Effector memory CD8-positive, alpha-beta T cell (primary cell): ENCODE measurements at regions not wholly inside any gene's neighbourhood (a gene's known extent, or its start where the extent isn't known, plus 50 kb on each side); places are given as distances from the start of the nearest gene placed in this dataset.

Experiments used
- ATAC-seq: fragments of 150-1000 bp; cut with Tn5 transposase; replicated peaks from 2 replicates; pipeline ENCODE4 v1.10.0; 2021; ENCODE audit warnings: mild to moderate bottlenecking, moderate library complexity
- DNase-seq, 3 experiments: peaks; one replicate each; pipeline ENCODE4 v3.0.0; 2021
- H3K27ac Mint-ChIP-seq, 2 donors: one replicate each; pipeline ENCODE4 v1.8.0; 2022; ENCODE audit warnings: mild to moderate bottlenecking in 2 of 2, mixed read lengths in 2 of 2, moderate library complexity in 2 of 2
- H3K27me3 Mint-ChIP-seq, 2 donors: one replicate each; pipeline ENCODE4 v1.8.0; 2022; ENCODE audit warnings: mixed read lengths in 2 of 2
- H3K36me3 Mint-ChIP-seq: one replicate; pipeline ENCODE4 v1.8.0; 2022; ENCODE audit warnings: mild to moderate bottlenecking, moderate library complexity, mixed read lengths; ENCODE audit not compliant: insufficient read depth
- H3K4me1 Mint-ChIP-seq, 2 donors: one replicate each; pipeline ENCODE4 v1.8.0; 2022; ENCODE audit warnings: low read depth in 2 of 2, mixed read lengths in 2 of 2
- H3K4me3 Mint-ChIP-seq, 2 donors: one replicate each; pipeline ENCODE4 v1.8.0; 2022; ENCODE audit warnings: mild to moderate bottlenecking in 2 of 2, mixed read lengths in 2 of 2, moderate library complexity in 2 of 2
- H3K9me3 Mint-ChIP-seq, 2 donors: one replicate each; pipeline ENCODE4 v1.8.0; 2022; ENCODE audit warnings: mixed read lengths in 2 of 2

DNA sequence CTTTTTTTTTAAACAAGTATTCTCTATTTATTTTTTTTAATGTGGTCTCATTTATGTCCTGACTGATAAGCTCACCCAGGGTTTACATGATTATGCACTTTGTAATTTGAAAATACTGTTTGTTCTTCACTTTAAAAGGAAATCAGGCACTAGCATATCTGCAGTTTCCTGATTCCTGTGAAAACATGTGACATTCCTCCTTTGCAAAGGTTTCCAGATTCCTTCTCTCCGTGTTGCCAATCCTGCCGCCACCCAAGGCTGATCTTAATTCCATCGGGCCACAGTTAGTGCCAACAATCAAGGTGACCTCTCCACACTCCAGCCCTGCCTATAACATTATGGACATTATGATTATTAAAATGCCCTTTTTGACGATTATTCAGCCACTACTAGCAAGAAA, 225.4 kb downstream of the PCDH7 start:
- Mint-ChIP-seq H3K27me3 (no peaks in the 10 kb centered on the region), H3K4me1 (no peaks in the 10 kb centered on the region), H3K36me3 (no peaks in the 10 kb centered on the region), H3K4me3 (no peak overlapping the region), H3K27ac (no peak overlapping the region), H3K9me3 (peaks cover 9 to 25% of the 10 kb centered on the region in 2 donors)
- ATAC-seq (no peak), DNase-seq (no peak)

DNA sequence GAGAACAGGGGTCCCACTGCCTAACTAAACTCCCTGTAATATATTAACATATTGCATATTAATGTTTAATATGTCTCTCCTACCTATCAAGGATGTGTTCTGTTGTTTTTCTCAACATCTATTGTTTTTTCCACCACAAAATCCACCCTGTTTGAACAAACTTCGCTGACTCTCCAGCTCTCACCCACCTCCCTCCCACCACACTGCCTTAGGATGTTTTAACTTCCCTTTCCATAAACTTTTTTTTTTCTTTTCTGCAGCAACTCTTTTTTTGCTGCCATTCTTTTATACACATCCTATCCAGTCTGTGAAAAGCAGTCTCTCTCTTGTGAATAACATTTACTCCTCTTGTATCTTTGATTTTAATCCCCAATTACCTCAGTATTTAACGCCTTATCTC, 226.1 kb downstream of the PCDH7 start:
- Mint-ChIP-seq H3K4me1 (no peaks in the 10 kb centered on the region), H3K27me3 (no peaks in the 10 kb centered on the region), H3K36me3 (no peaks in the 10 kb centered on the region), H3K9me3 (peaks cover 9 to 25% of the 10 kb centered on the region in 2 donors), H3K4me3 (no peak overlapping the region), H3K27ac (no peak overlapping the region)
- no peak for ATAC-seq
- DNase-seq: no peak

DNA sequence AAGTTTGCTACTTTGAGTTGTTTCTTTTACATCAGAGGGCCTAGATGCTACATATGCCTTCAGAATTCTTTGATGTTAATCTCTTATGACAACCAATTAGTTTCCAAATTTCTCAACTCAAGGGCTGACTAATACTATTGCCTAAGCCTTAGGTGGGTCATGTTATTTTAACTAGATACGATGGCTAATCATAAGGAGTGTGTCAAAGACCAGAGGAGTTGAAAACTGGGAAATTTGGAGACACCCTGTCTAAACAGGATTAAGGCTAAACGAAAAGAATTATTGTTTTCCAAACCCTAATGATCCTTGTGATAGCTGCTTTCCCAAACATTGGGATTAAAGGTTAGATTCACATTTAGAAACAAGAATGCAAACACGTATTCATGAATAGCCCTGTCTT, 228.5 kb downstream of the PCDH7 start:
- no peaks in the 10 kb centered on the region for H3K36me3 Mint-ChIP-seq
- no peak for DNase-seq
- H3K4me1 Mint-ChIP-seq: no peaks in the 10 kb centered on the region

DNA sequence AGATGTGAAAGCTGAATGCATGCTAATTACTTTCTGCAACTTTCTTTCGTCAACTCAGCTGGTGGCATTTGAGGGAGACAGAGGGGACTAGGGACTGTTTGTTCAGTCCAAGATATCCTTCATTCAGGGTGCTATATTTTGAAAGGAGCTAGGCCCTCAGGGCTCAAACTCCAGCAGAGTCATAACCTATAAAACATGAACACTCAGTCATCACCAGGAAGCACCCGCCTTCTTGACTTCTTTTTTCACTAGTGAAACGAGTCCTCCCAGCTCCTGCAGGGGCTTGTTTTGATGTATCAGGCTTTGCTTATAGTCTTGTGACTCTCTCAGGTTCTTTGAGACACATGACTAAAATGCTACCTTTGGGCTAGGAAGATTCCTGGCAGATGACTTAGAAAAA, 230.6 kb downstream of the PCDH7 start:
- Mint-ChIP-seq H3K27ac (no peak overlapping the region), H3K9me3 (peaks cover 7 to 14% of the 10 kb centered on the region in 2 donors), H3K27me3 (no peaks in the 10 kb centered on the region), H3K4me1 (no peaks in the 10 kb centered on the region), H3K36me3 (no peaks in the 10 kb centered on the region), H3K4me3 (no peak overlapping the region)
- DNase-seq (no peak), ATAC-seq (no peak)

More for the DNA sequence above, 228.5 kb downstream of the PCDH7 start:
- no peaks in the 10 kb centered on the region for H3K27me3 Mint-ChIP-seq
- H3K4me3 Mint-ChIP-seq: no peak overlapping the region
- H3K9me3 Mint-ChIP-seq: peaks cover 9 to 19% of the 10 kb centered on the region in 2 donors
- no peak for ATAC-seq
- H3K27ac Mint-ChIP-seq: no peak overlapping the region

DNA sequence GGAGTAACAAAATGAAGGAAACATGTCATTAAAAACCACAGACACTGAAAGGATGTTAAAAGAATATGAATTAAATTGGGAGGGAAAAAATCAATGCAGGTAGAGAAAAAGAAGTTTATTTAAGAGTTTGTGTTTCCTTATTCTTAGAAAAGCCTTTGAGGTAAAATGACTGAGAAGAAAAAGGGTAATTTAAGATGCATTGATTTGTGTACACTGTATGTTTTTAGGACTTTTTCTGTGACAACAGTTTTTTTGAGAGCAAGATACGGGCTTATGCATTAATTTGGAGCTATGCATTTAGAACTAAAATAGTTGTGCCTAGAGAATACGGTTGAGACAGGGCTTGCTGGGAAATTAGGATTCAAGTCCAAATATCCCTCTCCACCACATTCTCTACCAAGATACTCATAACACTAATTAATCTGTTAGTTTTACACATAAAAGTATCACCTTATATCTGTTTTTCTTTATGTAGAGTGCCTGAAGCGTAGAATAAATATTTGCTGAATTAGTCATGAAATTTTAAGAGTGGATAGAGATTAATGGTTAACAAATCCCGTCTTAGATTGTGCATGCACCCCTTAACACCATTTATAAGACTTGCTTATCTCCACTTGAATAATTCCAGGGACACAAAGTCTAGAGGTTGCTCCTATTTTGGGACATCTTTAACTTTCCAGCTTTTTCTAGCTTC, 232.5 kb downstream of the PCDH7 start:
- H3K27me3 Mint-ChIP-seq: no peaks in the 10 kb centered on the region
- no peak for DNase-seq
- no peaks in the 10 kb centered on the region for H3K36me3 Mint-ChIP-seq

DNA sequence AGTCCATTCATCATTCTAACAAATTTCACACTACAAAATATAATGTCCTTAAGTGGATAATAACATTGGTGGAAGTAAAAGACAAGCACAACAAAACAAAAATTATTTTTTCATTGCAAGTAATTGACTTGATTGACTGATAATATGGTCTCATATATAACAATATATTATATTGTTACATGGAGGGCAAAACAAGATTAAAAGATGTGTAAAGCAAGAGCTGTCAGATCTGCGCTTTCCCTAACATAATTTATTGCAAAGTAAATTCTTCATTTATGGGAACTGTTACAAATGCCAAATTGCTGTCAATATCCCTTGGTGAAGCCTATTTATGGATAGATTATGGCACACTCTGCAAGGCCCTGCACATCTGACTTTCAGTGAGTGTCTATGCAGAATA, 233.6 kb downstream of the PCDH7 start:
- Mint-ChIP-seq H3K4me3 (no peak overlapping the region), H3K4me1 (no peaks in the 10 kb centered on the region), H3K27me3 (no peaks in the 10 kb centered on the region), H3K9me3 (peaks cover 0 to 3% of the 10 kb centered on the region in 2 donors), H3K36me3 (no peaks in the 10 kb centered on the region), H3K27ac (no peak overlapping the region)
- ATAC-seq (no peak), DNase-seq (no peak)

More for the DNA sequence above, 232.5 kb downstream of the PCDH7 start:
- H3K4me1 Mint-ChIP-seq: no peaks in the 10 kb centered on the region
- H3K4me3 Mint-ChIP-seq: no peak overlapping the region
- ATAC-seq: no peak
- H3K9me3 Mint-ChIP-seq: peaks cover 3 to 4% of the 10 kb centered on the region in 2 donors
- H3K27ac Mint-ChIP-seq: no peak overlapping the region

DNA sequence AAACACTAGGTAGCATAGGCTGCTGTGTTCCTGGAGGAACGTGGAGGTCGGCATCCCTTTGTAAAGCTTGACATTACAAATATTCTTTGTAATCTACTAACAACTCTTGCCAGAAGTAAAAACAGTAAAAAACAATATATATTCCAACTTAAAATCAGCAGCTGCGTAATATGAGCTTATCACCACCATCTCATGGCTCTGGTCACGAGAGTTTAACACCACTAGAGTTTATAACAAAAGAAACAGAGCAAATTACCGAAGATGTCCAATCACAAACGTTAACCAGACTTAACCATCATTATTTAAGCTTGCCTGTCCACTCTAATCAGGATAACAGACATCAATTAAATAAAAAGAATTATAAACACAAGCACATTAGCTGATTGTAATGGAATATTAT, 236.7 kb downstream of the PCDH7 start:
- Mint-ChIP-seq H3K36me3 (no peaks in the 10 kb centered on the region), H3K27ac (no peak overlapping the region), H3K27me3 (no peaks in the 10 kb centered on the region), H3K4me1 (no peaks in the 10 kb centered on the region), H3K4me3 (no peak overlapping the region), H3K9me3 (peaks cover 0 to 11% of the 10 kb centered on the region in 2 donors)
- DNase-seq (no peak), ATAC-seq (no peak)

DNA sequence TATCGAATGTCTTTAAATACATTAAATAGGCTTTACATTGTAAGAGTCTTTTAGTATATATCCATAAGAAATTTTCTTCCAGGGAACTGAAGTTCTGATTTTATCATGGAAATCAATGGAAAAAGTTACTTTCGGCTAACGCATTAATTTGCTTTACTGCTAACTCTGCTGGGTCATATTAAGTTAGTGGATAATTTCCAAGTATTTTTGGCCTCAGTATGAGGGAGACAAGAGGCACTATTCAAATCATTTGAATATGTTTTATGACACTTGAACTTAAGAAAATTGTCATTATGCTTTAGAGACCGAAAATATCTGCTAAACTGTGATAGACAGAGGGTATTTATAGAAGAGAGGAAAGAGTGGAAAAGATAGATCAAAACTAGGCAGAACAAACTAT, 237.5 kb downstream of the PCDH7 start:
- ATAC-seq (no peak), DNase-seq (no peak)
- H3K27me3 Mint-ChIP-seq: no peaks in the 10 kb centered on the region
- H3K9me3 Mint-ChIP-seq: peaks cover 3 to 11% of the 10 kb centered on the region in 2 donors
- H3K4me1 Mint-ChIP-seq: no peaks in the 10 kb centered on the region
- no peak overlapping the region for H3K27ac Mint-ChIP-seq
- H3K36me3 Mint-ChIP-seq: no peaks in the 10 kb centered on the region
- no peak overlapping the region for H3K4me3 Mint-ChIP-seq

DNA sequence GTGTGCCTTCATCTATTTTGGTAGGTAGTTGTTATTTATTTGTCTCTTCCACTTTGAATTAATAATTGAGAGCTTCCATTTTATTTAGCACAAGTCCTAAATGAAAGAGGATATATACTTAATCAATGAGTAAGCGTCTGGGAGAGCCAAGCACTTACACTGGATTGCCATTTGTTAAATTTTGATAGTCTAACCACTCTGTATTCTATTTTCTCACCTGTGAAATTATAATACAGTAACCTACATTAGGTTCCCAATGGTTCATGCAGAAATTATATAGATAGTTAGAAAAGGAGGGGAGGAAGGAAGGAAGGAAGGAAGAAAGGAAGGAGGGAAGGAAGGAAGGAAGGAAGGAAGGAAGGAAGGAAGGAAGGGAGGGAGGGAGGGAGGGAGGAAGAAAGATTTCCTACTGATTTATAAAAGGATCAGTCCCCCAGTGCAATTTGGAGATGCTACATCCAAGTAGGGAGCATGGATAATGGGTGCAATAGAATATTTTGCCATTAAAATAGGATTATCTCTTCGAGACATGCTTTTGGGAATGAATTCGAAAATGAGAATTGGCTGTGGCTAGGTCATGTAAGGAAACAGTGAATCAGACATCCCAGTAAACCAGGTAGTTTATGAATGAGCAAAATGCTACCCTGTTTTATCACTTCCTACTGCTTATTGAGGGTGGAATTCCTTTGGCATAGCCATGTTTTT, 239.8 kb downstream of the PCDH7 start:
- ATAC-seq (no peak), DNase-seq (no peak)
- Mint-ChIP-seq H3K36me3 (no peaks in the 10 kb centered on the region), H3K4me1 (no peaks in the 10 kb centered on the region), H3K27ac (no peak overlapping the region), H3K9me3 (peaks cover 4 to 11% of the 10 kb centered on the region in 2 donors), H3K4me3 (no peak overlapping the region), H3K27me3 (no peaks in the 10 kb centered on the region)

DNA sequence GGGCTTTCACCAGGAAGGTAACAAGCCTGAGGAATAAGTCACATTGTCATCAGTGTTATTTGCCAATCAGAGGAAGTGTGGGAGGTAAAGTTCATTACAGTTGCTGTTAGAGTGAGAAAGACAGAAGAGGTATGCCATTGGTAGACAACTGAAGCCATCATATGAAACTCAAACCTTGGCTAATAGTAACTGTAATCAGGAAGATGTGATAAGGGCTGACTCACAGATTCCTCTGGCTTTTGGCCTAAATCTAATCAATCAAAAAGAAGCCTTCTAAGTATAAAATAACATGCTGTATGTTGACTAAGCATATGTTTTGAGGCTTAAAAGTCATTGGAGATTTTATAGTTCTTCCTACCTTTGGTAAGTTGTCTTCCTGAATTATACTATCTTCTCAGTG, 242.8 kb downstream of the PCDH7 start:
- Mint-ChIP-seq H3K4me1 (no peaks in the 10 kb centered on the region), H3K36me3 (no peaks in the 10 kb centered on the region), H3K27me3 (no peaks in the 10 kb centered on the region), H3K4me3 (no peak overlapping the region), H3K9me3 (peaks cover 4 to 11% of the 10 kb centered on the region in 2 donors), H3K27ac (no peak overlapping the region)
- DNase-seq (no peak), ATAC-seq (no peak)

DNA sequence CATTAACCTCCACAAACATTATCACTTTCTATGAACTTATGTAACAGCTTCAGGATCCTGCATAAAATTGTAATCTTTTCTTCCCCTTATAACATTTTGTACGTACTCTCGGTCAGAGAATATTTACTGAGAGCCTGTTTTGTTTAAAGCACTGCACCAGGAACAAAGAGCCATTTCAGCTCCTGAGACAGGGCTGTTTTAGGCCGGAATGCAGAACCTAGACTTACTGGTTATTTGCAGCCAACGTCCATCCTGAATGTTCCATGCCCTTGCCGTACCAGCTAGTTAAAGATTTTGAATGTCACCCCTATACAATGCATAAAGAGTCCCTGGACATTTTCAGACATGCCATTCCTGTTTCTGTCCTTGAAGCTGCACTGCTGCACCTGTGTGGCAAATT, 248.8 kb downstream of the PCDH7 start:
- no peaks in the 10 kb centered on the region for H3K27me3 Mint-ChIP-seq
- no peak for DNase-seq
- no peak overlapping the region for H3K27ac Mint-ChIP-seq
- no peaks in the 10 kb centered on the region for H3K4me1 Mint-ChIP-seq
- no peak overlapping the region for H3K4me3 Mint-ChIP-seq
- peaks cover 6 to 8% of the 10 kb centered on the region in 2 donors for H3K9me3 Mint-ChIP-seq
- ATAC-seq: no peak
- H3K36me3 Mint-ChIP-seq: no peaks in the 10 kb centered on the region

DNA sequence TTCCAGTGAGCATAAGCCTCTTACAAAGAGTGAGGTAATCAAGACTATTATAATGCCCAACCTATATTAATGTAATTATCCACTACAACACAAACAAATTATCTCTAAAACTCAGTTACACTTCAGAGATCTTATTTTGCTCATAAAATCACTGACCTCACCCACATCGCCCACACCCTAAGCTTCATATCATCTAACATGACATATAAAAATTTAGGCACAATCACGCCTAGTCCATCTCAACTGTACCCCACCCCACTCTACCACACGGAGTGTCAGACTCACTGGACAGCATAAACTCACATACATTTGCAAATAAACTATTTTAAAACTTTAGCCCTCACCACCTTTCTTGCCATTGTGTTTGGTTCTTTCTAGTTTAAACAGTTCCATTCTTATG, 252.4 kb downstream of the PCDH7 start:
- H3K27me3 Mint-ChIP-seq: no peaks in the 10 kb centered on the region
- H3K4me1 Mint-ChIP-seq: no peaks in the 10 kb centered on the region
- H3K27ac Mint-ChIP-seq: no peak overlapping the region
- H3K4me3 Mint-ChIP-seq: no peak overlapping the region
- no peaks in the 10 kb centered on the region for H3K36me3 Mint-ChIP-seq
- H3K9me3 Mint-ChIP-seq: peaks cover 12 to 17% of the 10 kb centered on the region in 2 donors
- DNase-seq (no peak), ATAC-seq (no peak)

DNA sequence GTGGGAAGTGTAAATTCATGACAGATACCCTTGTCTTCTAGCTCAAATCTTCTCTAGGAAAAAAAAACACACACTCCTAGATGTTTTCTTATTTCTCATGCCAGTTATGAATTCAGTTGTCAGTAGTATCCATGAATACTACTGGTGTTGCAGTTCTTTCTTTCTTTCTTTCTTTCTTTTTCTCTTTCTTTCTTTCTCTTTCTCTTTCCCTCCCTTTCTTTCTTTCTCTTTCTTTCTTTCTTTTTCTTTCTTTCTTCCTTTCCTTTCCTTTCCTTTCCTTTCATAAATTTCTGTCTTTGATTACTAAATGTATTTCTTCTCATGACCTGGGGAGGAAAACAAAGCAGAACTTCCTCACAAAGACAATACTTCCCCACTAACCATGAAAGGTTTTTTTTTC, 253.8 kb downstream of the PCDH7 start:
- DNase-seq (no peak), ATAC-seq (no peak)
- Mint-ChIP-seq H3K27me3 (no peaks in the 10 kb centered on the region), H3K4me1 (no peaks in the 10 kb centered on the region), H3K4me3 (no peak overlapping the region), H3K9me3 (peaks cover 11 to 19% of the 10 kb centered on the region in 2 donors), H3K27ac (no peak overlapping the region), H3K36me3 (no peaks in the 10 kb centered on the region)

DNA sequence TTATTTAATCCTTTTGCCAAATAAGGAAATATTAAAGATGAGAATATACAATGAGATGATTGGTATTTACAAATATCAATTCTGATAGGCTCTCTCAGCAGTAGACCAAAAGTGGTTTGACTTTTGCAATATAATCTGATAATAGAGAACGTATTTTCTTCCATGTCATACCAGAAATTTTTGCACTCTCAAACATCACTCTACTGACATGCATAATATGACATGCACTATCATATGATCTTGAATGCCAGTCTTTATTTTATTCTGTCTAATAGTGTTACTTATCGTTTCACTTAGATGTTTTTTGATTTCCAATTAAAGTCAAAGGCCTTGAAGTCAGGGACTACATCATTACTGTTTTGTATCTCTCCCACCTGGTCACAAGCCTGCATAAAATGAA, 259.2 kb downstream of the PCDH7 start:
- ATAC-seq (no peak), DNase-seq (no peak)
- Mint-ChIP-seq H3K27me3 (no peaks in the 10 kb centered on the region), H3K4me1 (no peaks in the 10 kb centered on the region), H3K36me3 (no peaks in the 10 kb centered on the region), H3K4me3 (no peak overlapping the region), H3K27ac (no peak overlapping the region), H3K9me3 (peaks cover 4 to 8% of the 10 kb centered on the region in 2 donors)
